Breast epithelium (tissue), 4 donors: ENCODE measurements at regions not wholly inside any gene's neighbourhood (a gene's known extent, or its start where the extent isn't known, plus 50 kb on each side); places are given as distances from the start of the nearest gene placed in this dataset.

Experiments used
- DNase-seq, 2 donors: peaks; one replicate each; pipeline ENCODE4 v3.0.0-alpha.2; 2019; ENCODE audit warnings: low spot score in 2 of 2
- H3K27ac ChIP-seq, 2 donors: fragments of 200-600 bp; sonication (generic) in 1 of 2; one replicate each; pipeline ENCODE4 v1.5.1; 2016 to 2019; ENCODE audit warnings: mild to moderate bottlenecking in 1 of 2
- H3K27me3 ChIP-seq, 2 donors: fragments of 200-600 bp; sonication (generic) in 1 of 2; one replicate each; pipeline versions ENCODE4 v1.5.1 to v1.6.0; 2017 to 2019; ENCODE audit warnings: control low read depth in 1 of 2, mild to moderate bottlenecking in 1 of 2
- H3K36me3 ChIP-seq: fragments of 200-600 bp; one replicate; pipeline ENCODE4 v1.5.1; 2019
- H3K4me1 ChIP-seq, 2 donors: fragments of 200-600 bp; sonication (generic); one replicate each; pipeline ENCODE4 v1.5.1; 2016 to 2019; ENCODE audit warnings: control low read depth in 1 of 2
- H3K4me3 ChIP-seq, 3 donors: fragments of 200-600 bp; sonication (generic); 1 replicate in 2 of 3; 2 replicates in 1 of 3; pipeline ENCODE4 v1.5.1; 2016 to 2019; ENCODE audit warnings: mild to moderate bottlenecking in 3 of 3, moderate library complexity in 2 of 3
- H3K9me3 ChIP-seq, 2 donors: fragments of 200-600 bp; sonication (generic) in 1 of 2; one replicate each; pipeline ENCODE4 v1.5.1; 2016 to 2019; ENCODE audit warnings: control low read depth in 1 of 2
- CTCF ChIP-seq, 3 donors: fragments of 450-650 bp; IDR thresholded peaks; one replicate each; pipeline ENCODE4 v1.5.1; 2016 to 2017; ENCODE audit warnings: antibody characterized with exemption in 3 of 3, mild to moderate bottlenecking in 3 of 3, moderate library complexity in 3 of 3
- POLR2A ChIP-seq: fragments of 450-650 bp; IDR thresholded peaks from one replicate; pipeline ENCODE4 v1.6.1; 2016; ENCODE audit warnings: antibody characterized with exemption, mild to moderate bottlenecking, moderate library complexity
- POLR2AphosphoS5 ChIP-seq, 3 donors: sonication (generic); formaldehyde crosslinking; IDR thresholded peaks; one replicate each; pipeline ENCODE4 v1.6.1; 2017; ENCODE audit warnings: antibody characterized with exemption in 3 of 3
- intact Hi-C: fragments of 100-400 bp; cut with DNase I; formaldehyde crosslinking; loops from one replicate; pipeline ENCODE4 v1.15.1; 2023; ENCODE audit warnings: low total_unique reads

GRCh38 chr2:23280401-23280800 is 104.6 kb upstream of the KLHL29 start:
- intact Hi-C loops: no loop called here
- Histone ChIP-seq H3K4me1 (no peaks in the 10 kb centered on the region), H3K9me3 (no peaks in the 10 kb centered on the region), H3K27ac (no peak overlapping the region), H3K27me3 (no peaks in the 10 kb centered on the region), H3K4me3 (no peak overlapping the region), H3K36me3 (no peaks in the 10 kb centered on the region)
- no peak for TF ChIP-seq CTCF (IDR thresholded peaks at IDR 0.05)
- no peak for TF ChIP-seq POLR2A
- no peak for TF ChIP-seq POLR2AphosphoS5 (IDR thresholded peaks at IDR 0.05)
- DNase-seq: no peak

GRCh38 chr2:23283653-23284052 is 101.3 kb upstream of the KLHL29 start:
- no peaks in the 10 kb centered on the region for H3K36me3 ChIP-seq
- H3K4me1 ChIP-seq: no peaks in the 10 kb centered on the region
- no peak overlapping the region for H3K4me3 ChIP-seq
- H3K27me3 ChIP-seq: no peaks in the 10 kb centered on the region
- H3K9me3 ChIP-seq: no peaks in the 10 kb centered on the region
- TF ChIP-seq POLR2AphosphoS5 (IDR thresholded peaks at IDR 0.05) (no peak), CTCF (IDR thresholded peaks at IDR 0.05) (no peak), POLR2A (no peak)
- intact Hi-C loops: no loop called here
- no peak overlapping the region for H3K27ac ChIP-seq
- no peak for DNase-seq

GRCh38 chr2:23285091-23285800 is 99.7 kb upstream of the KLHL29 start:
- no peaks in the 10 kb centered on the region for H3K9me3 ChIP-seq
- intact Hi-C loops: no loop called here
- H3K27ac ChIP-seq: peak overlapping the region; percentile 71 to 82
- H3K27me3 ChIP-seq: no peaks in the 10 kb centered on the region
- no peak for TF ChIP-seq CTCF (IDR thresholded peaks at IDR 0.05)
- DNase-seq: no peak
- H3K36me3 ChIP-seq: no peaks in the 10 kb centered on the region
- H3K4me3 ChIP-seq: no peak overlapping the region
- H3K4me1 ChIP-seq: no peaks in the 10 kb centered on the region

GRCh38 chr2:23286031-23286757 is 98.8 kb upstream of the KLHL29 start:
- H3K4me3 ChIP-seq: no peak overlapping the region
- H3K27ac ChIP-seq: peak overlapping the region; percentile 71 to 82
- TF ChIP-seq POLR2AphosphoS5 (IDR thresholded peaks at IDR 0.05) (no peak), CTCF (IDR thresholded peaks at IDR 0.05) (no peak), POLR2A (no peak)
- no peaks in the 10 kb centered on the region for H3K4me1 ChIP-seq
- DNase-seq: no peak
- no peaks in the 10 kb centered on the region for H3K9me3 ChIP-seq
- H3K36me3 ChIP-seq: no peaks in the 10 kb centered on the region
- no peaks in the 10 kb centered on the region for H3K27me3 ChIP-seq
- intact Hi-C loops: no loop called here
